ENCODE measurements at regions not wholly inside any gene's neighbourhood (a gene's known extent, or its start where the extent isn't known, plus 50 kb on each side); places are given as distances from the start of the nearest gene placed in this dataset.

DNA sequence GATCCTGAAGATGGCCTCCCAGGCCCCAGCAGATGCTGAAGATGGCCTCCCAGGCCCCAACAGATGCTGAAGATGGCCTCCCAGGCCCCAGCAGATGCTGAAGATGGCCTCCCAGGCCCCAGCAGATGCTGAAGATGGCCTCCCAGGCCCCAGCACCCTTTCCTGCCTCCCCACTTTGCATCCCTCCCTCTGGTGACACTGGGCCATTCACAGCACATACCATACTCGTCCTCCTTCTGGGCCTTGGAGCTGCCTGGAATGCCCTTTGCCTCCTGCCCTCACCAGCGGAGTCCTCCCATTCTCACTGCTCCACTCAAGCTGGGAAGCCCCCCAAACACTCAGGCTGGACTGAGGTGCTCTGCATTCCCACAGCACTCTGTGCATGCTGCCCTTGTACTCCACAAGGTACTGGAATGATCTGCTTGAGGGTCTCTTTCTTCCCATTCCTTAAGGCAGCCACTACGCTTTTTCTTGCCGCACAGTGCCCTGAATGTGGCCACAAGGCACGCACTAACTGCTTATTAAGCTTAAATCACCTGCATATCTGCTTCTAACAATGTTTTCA, 550.0 kb downstream of the BNC2 start:
- Mint-ChIP-seq H3K9me3 (ENCODE audit: unreplicated experiment) (no peaks in the 10 kb centered on the region), H3K36me3 (ENCODE audit: unreplicated experiment) (no peaks in the 10 kb centered on the region), H3K4me3 (ENCODE audit: unreplicated experiment) (no peak overlapping the region), H3K27ac (ENCODE audit: unreplicated experiment) (no peak overlapping the region), H3K27me3 (ENCODE audit: unreplicated experiment) (no peaks in the 10 kb centered on the region), H3K4me1 (ENCODE audit: unreplicated experiment) (peaks cover 20% of the 10 kb centered on the region)
- no peak for DNase-seq (ENCODE audit: extremely low spot score, unreplicated experiment)
- TF ChIP-seq, protein P1, sequence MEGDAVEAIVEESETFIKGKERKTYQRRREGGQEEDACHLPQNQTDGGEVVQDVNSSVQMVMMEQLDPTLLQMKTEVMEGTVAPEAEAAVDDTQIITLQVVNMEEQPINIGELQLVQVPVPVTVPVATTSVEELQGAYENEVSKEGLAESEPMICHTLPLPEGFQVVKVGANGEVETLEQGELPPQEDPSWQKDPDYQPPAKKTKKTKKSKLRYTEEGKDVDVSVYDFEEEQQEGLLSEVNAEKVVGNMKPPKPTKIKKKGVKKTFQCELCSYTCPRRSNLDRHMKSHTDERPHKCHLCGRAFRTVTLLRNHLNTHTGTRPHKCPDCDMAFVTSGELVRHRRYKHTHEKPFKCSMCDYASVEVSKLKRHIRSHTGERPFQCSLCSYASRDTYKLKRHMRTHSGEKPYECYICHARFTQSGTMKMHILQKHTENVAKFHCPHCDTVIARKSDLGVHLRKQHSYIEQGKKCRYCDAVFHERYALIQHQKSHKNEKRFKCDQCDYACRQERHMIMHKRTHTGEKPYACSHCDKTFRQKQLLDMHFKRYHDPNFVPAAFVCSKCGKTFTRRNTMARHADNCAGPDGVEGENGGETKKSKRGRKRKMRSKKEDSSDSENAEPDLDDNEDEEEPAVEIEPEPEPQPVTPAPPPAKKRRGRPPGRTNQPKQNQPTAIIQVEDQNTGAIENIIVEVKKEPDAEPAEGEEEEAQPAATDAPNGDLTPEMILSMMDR (IDR thresholded peaks at IDR 0.05), result no peak

DNA sequence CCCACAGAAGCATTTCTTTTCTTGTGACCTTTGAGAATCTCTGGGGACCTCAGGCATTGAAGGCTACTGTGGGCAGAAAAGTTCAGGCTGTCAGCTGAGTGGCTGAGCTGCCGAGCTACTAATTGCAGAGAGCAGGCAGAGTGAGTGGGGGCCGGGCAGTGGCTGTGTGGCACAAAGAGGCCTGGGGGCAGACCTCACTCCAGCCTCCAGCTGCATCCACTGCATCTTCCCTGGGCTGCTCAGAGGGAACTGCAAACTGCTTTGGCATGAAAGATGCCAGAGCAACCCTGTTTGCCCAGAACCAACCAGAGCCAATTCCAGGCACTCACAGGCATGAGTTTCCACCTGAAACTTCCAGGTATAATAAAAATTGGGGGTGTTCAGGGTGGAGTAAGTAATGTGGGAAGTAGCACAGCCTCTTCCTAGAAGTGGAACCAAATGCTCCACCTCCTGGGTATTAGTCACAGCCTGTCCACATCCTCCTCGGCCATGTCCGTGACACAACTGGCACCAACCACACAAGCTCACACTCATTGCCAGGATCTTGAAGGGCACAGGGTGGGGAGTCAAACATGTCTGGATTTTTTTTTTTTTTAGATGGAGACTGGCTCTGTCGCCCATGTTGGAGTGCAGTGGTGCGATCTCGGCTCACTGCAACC, 548.9 kb downstream of the BNC2 start:
- no peak for DNase-seq (ENCODE audit: extremely low spot score, unreplicated experiment)
- H3K36me3 Mint-ChIP-seq (ENCODE audit: unreplicated experiment), result no peaks in the 10 kb centered on the region
- H3K4me1 Mint-ChIP-seq (ENCODE audit: unreplicated experiment), result peaks cover 11% of the 10 kb centered on the region
- TF ChIP-seq, protein P1 (IDR thresholded peaks at IDR 0.05), result no peak
- no peaks in the 10 kb centered on the region for H3K9me3 Mint-ChIP-seq (ENCODE audit: unreplicated experiment)
- H3K27me3 Mint-ChIP-seq (ENCODE audit: unreplicated experiment), result no peaks in the 10 kb centered on the region
- no peak overlapping the region for H3K4me3 Mint-ChIP-seq (ENCODE audit: unreplicated experiment)
- H3K27ac Mint-ChIP-seq (ENCODE audit: unreplicated experiment), result peak overlapping the region; percentile 57

DNA sequence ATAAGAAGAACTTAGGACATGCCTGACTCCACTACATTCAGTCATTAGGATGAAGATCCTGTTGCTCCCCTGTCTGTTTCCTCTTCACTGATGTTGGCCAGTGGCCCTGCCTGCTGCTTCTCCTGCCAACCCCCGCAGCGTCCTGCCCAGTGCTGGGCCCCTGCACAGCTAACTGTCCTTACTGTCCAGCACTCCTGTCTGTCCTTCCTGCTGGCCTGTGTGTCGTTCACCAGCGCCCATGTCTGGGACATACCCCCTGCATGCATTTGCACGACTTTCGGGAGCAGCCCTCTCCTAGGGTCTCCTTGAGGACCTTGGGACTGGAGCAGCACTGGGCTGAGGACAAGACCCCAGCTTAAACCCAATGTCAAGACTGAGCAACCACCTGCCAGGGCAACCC, 547.6 kb downstream of the BNC2 start:
- H3K4me3 Mint-ChIP-seq (ENCODE audit: unreplicated experiment), result no peak overlapping the region
- H3K27ac Mint-ChIP-seq (ENCODE audit: unreplicated experiment), result no peak overlapping the region
- H3K27me3 Mint-ChIP-seq (ENCODE audit: unreplicated experiment), result no peaks in the 10 kb centered on the region
- no peaks in the 10 kb centered on the region for H3K36me3 Mint-ChIP-seq (ENCODE audit: unreplicated experiment)
- H3K4me1 Mint-ChIP-seq (ENCODE audit: unreplicated experiment), result peaks cover 11% of the 10 kb centered on the region
- TF ChIP-seq, protein P1 (IDR thresholded peaks at IDR 0.05), result no peak
- no peak for DNase-seq (ENCODE audit: extremely low spot score, unreplicated experiment)
- no peaks in the 10 kb centered on the region for H3K9me3 Mint-ChIP-seq (ENCODE audit: unreplicated experiment)

DNA sequence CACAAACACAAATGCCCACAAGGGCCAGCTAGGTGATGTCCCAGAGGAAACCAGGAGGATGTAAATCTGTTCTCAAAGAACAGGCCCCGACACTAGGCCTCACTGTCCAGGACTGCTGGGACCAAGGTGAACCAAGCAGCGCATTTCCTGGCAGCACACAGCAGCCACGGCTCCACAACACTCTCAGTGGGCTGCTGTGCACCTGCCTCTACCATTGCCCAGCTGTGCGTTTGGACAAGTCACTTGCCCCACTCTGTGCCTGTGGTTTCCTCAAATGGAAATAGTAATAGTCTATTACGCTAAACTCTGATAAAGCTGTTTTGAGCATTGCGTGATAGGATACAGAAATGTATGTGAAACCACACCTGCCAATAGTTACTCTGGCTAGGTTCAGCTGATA, 544.5 kb downstream of the BNC2 start:
- H3K27me3 Mint-ChIP-seq (ENCODE audit: unreplicated experiment), result no peaks in the 10 kb centered on the region
- no peak for DNase-seq (ENCODE audit: extremely low spot score, unreplicated experiment)
- H3K9me3 Mint-ChIP-seq (ENCODE audit: unreplicated experiment), result no peaks in the 10 kb centered on the region
- H3K36me3 Mint-ChIP-seq (ENCODE audit: unreplicated experiment), result no peaks in the 10 kb centered on the region
- H3K4me3 Mint-ChIP-seq (ENCODE audit: unreplicated experiment), result no peak overlapping the region
- peaks cover 13% of the 10 kb centered on the region for H3K4me1 Mint-ChIP-seq (ENCODE audit: unreplicated experiment)
- H3K27ac Mint-ChIP-seq (ENCODE audit: unreplicated experiment), result no peak overlapping the region
- TF ChIP-seq, protein P1 (IDR thresholded peaks at IDR 0.05), result no peak

DNA sequence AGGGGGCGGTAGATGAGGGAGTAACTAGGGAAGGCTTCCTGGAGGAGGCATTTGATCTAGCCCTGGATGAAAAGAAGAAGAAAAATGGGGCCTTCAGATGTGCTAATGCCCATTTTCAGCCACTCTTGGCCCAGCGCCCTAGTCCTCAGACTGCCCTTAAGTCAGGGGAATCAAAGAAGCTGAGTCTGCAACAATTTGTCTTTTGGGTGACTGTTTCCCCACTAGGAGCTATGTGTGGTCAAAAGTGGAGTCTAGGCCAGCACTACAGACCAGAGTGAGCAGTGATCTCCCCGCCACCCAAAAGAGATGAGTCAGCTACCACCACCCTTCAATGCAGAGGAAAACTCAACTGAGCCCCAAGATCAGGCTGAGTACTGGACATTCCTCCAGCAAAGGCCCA, 542.1 kb downstream of the BNC2 start:
- H3K4me1 Mint-ChIP-seq (ENCODE audit: unreplicated experiment), result peaks cover 4% of the 10 kb centered on the region
- H3K27ac Mint-ChIP-seq (ENCODE audit: unreplicated experiment), result no peak overlapping the region
- TF ChIP-seq, protein P1 (IDR thresholded peaks at IDR 0.05), result no peak
- no peak for DNase-seq (ENCODE audit: extremely low spot score, unreplicated experiment)
- H3K4me3 Mint-ChIP-seq (ENCODE audit: unreplicated experiment), result no peak overlapping the region
- H3K9me3 Mint-ChIP-seq (ENCODE audit: unreplicated experiment), result peaks cover 10% of the 10 kb centered on the region
- H3K36me3 Mint-ChIP-seq (ENCODE audit: unreplicated experiment), result no peaks in the 10 kb centered on the region
- no peaks in the 10 kb centered on the region for H3K27me3 Mint-ChIP-seq (ENCODE audit: unreplicated experiment)

All from osteocyte (in vitro differentiated cells).